GM21360 (cell line): ENCODE measurements at regions not wholly inside any gene's neighbourhood (a gene's known extent, or its start where the extent isn't known, plus 50 kb on each side); places are given as distances from the start of the nearest gene placed in this dataset.

ENCODE experiments used
- ATAC-seq: cut with Tn5 transposase; IDR thresholded peaks from one replicate; pipeline ENCODE4 v1.9.1; 2021; ENCODE audit warnings: mild to moderate bottlenecking, moderate library complexity; ENCODE audit not compliant: unreplicated experiment

- ATAC-seq = no peak
Measured at GRCh38 chr3:90010341-90010740, 902.9 kb downstream of the EPHA3 start.

GRCh38 chr3:90011131-90011530 is 903.7 kb downstream of the EPHA3 start:
- no peak for ATAC-seq

- no peak for ATAC-seq
Measured at GRCh38 chr3:90011596-90011995, 904.2 kb downstream of the EPHA3 start.

GRCh38 chr3:90011996-90012395 is 904.6 kb downstream of the EPHA3 start:
- ATAC-seq = no peak

- ATAC-seq = no peak
Measured at GRCh38 chr3:90015688-90016356, 908.4 kb downstream of the EPHA3 start.

GRCh38 chr3:90016555-90016954 is 909.1 kb downstream of the EPHA3 start:
- ATAC-seq = no peak

GRCh38 chr3:90018779-90019178 is 911.4 kb downstream of the EPHA3 start:
- ATAC-seq = no peak

- ATAC-seq = no peak
Measured at GRCh38 chr3:90025019-90025418, 917.6 kb downstream of the EPHA3 start.

GRCh38 chr3:90026406-90026805 is 919.0 kb downstream of the EPHA3 start:
- ATAC-seq = no peak

GRCh38 chr3:90031121-90031520 is 923.7 kb downstream of the EPHA3 start:
- ATAC-seq = no peak

- ATAC-seq = no peak
Measured at GRCh38 chr3:90032980-90033641, 925.7 kb downstream of the EPHA3 start.

- ATAC-seq = no peak
Measured at GRCh38 chr3:90034038-90034437, 926.6 kb downstream of the EPHA3 start.

- no peak for ATAC-seq
Measured at GRCh38 chr3:90035643-90036042, 928.2 kb downstream of the EPHA3 start.

GRCh38 chr3:90036939-90037469 is 929.6 kb downstream of the EPHA3 start:
- ATAC-seq = no peak

GRCh38 chr3:90039994-90040393 is 932.6 kb downstream of the EPHA3 start:
- ATAC-seq = no peak

GRCh38 chr3:90040554-90040953 is 933.1 kb downstream of the EPHA3 start:
- no peak for ATAC-seq

- no peak for ATAC-seq
Measured at GRCh38 chr3:90041995-90042394, 934.6 kb downstream of the EPHA3 start.

- no peak for ATAC-seq
Measured at GRCh38 chr3:90043287-90043686, 935.9 kb downstream of the EPHA3 start.

- ATAC-seq = no peak
Measured at GRCh38 chr3:90044084-90044816, 936.8 kb downstream of the EPHA3 start.

- ATAC-seq = no peak
Measured at GRCh38 chr3:90052425-90052950, 945.1 kb downstream of the EPHA3 start.

- no peak for ATAC-seq
Measured at GRCh38 chr3:90054311-90054710, 946.9 kb downstream of the EPHA3 start.

GRCh38 chr3:90055666-90056065 is 948.2 kb downstream of the EPHA3 start:
- ATAC-seq = no peak
